Fibroblast of lung (primary cell): ENCODE measurements at regions not wholly inside any gene's neighbourhood (a gene's known extent, or its start where the extent isn't known, plus 50 kb on each side); places are given as distances from the start of the nearest gene placed in this dataset.

Experiments
- DNase-seq, 2 donors: peaks; one replicate each; pipeline versions ENCODE4 v3.0.0 to v3.0.0-alpha.2; 2010; ENCODE audit warnings: low read depth in 2 of 2
- H2AFZ ChIP-seq: 2 replicates; pipeline ENCODE4 v1.5.1; 2012; ENCODE audit warnings: low read length, control low read depth, inconsistent platforms
- H3K27ac ChIP-seq: 2 replicates; pipeline ENCODE4 v1.5.1; 2011; ENCODE audit warnings: low read length, control low read depth; ENCODE audit not compliant: insufficient read depth
- H3K27me3 ChIP-seq: 2 replicates; pipeline ENCODE4 v1.5.1; 2011; ENCODE audit warnings: mild to moderate bottlenecking, low read length; ENCODE audit not compliant: control insufficient read depth, insufficient read depth
- H3K36me3 ChIP-seq: 2 replicates; pipeline ENCODE4 v1.5.1; 2011; ENCODE audit warnings: low read length; ENCODE audit not compliant: control insufficient read depth, insufficient read depth
- H3K4me1 ChIP-seq: 2 replicates; pipeline ENCODE4 v1.5.1; 2011; ENCODE audit warnings: low read length; ENCODE audit not compliant: control insufficient read depth, insufficient read depth; ENCODE audit errors: extremely low read depth
- H3K4me2 ChIP-seq: 2 replicates; pipeline ENCODE4 v1.5.1; 2011; ENCODE audit warnings: low read length, control low read depth; ENCODE audit not compliant: insufficient read depth; ENCODE audit errors: extremely low read depth
- H3K4me3 ChIP-seq, 4 experiments: fragments of 200-600 bp in 1 of 4; sonication (generic) in 1 of 4; replicated peaks in 1 of 4; 2 replicates each; pipeline ENCODE4 v1.5.1; 2011 to 2016; ENCODE audit warnings: low read length in 4 of 4, low read depth in 3 of 4, mild to moderate bottlenecking in 3 of 4, control low read depth in 2 of 4, inconsistent platforms in 1 of 4, mixed read lengths in 1 of 4; ENCODE audit not compliant: insufficient read depth in 1 of 4; ENCODE audit errors: control extremely low read depth in 1 of 4
- H3K79me2 ChIP-seq: 2 replicates; pipeline ENCODE4 v1.5.1; 2012; ENCODE audit warnings: mild to moderate bottlenecking, low read length, inconsistent platforms; ENCODE audit not compliant: control insufficient read depth, insufficient read depth
- H3K9ac ChIP-seq: 2 replicates; pipeline ENCODE4 v1.5.1; 2011; ENCODE audit warnings: mild to moderate bottlenecking, low read length, control low read depth; ENCODE audit not compliant: insufficient read depth
- H3K9me3 ChIP-seq: 2 replicates; pipeline ENCODE4 v1.5.1; 2012; ENCODE audit warnings: low read depth, low read length; ENCODE audit not compliant: control insufficient read depth, insufficient read depth
- H4K20me1 ChIP-seq: 2 replicates; pipeline ENCODE4 v1.5.1; 2011; ENCODE audit warnings: low read length; ENCODE audit not compliant: control insufficient read depth, insufficient read depth; ENCODE audit errors: extremely low read depth
- EZH2 ChIP-seq: IDR thresholded peaks from 2 replicates; pipeline ENCODE4 v1.5.1; 2012; ENCODE audit warnings: low read length, control low read depth, mild to moderate bottlenecking; ENCODE audit errors: missing control alignments
- TF ChIP-seq, protein P1 (sequence below), 2 donors: IDR thresholded peaks in 1 of 2; conservative IDR thresholded peaks in 1 of 2; 1 replicate in 1 of 2; 2 replicates in 1 of 2; pipeline ENCODE4 v1.5.1; 2011 to 2012; ENCODE audit warnings: low read length in 2 of 2, control low read depth in 1 of 2, inconsistent platforms in 1 of 2, low read depth in 1 of 2, mild to moderate bottlenecking in 1 of 2

DNA sequence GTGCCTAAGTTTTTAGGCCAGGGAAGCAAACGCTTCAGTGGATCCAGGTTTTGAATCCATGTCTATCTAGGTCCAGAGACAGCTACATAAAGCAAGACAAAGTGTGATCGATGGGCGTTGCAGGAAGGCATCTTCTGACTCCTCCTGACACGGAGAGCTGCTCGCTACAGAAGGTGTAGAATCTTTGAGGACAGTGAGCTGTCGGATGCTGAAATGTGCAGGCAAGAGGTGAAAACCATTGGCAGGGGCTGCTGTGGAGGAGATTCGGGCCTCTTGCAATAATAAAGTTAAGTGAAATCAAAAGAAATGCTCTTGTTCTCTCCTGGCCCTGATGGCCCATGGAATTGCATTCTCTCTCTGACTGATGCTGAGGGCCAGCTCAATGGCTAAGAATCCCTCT lies 336.2 kb downstream of the CYRIA start:
- no peak overlapping the region for H3K9ac ChIP-seq
- no peaks in the 10 kb centered on the region for H3K4me1 ChIP-seq
- H3K79me2 ChIP-seq, result no peaks in the 10 kb centered on the region
- H3K9me3 ChIP-seq, result no peaks in the 10 kb centered on the region
- DNase-seq, result no peak
- no peak overlapping the region for H3K27ac ChIP-seq
- TF ChIP-seq, protein P1, sequence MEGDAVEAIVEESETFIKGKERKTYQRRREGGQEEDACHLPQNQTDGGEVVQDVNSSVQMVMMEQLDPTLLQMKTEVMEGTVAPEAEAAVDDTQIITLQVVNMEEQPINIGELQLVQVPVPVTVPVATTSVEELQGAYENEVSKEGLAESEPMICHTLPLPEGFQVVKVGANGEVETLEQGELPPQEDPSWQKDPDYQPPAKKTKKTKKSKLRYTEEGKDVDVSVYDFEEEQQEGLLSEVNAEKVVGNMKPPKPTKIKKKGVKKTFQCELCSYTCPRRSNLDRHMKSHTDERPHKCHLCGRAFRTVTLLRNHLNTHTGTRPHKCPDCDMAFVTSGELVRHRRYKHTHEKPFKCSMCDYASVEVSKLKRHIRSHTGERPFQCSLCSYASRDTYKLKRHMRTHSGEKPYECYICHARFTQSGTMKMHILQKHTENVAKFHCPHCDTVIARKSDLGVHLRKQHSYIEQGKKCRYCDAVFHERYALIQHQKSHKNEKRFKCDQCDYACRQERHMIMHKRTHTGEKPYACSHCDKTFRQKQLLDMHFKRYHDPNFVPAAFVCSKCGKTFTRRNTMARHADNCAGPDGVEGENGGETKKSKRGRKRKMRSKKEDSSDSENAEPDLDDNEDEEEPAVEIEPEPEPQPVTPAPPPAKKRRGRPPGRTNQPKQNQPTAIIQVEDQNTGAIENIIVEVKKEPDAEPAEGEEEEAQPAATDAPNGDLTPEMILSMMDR (conservative IDR thresholded peaks at IDR 0.05 in 1 of 2, IDR thresholded peaks at IDR 0.05 in 1 of 2; ENCODE audit: low read depth in 1 of 2, low read length in 2 of 2), result no peak
- TF ChIP-seq EZH2, result no peak
- no peak overlapping the region for H2AFZ ChIP-seq
- H3K4me3 ChIP-seq, result no peak overlapping the region
- H3K36me3 ChIP-seq, result no peaks in the 10 kb centered on the region
- no peaks in the 10 kb centered on the region for H3K27me3 ChIP-seq
- no peak overlapping the region for H3K4me2 ChIP-seq
- no peaks in the 10 kb centered on the region for H4K20me1 ChIP-seq

DNA sequence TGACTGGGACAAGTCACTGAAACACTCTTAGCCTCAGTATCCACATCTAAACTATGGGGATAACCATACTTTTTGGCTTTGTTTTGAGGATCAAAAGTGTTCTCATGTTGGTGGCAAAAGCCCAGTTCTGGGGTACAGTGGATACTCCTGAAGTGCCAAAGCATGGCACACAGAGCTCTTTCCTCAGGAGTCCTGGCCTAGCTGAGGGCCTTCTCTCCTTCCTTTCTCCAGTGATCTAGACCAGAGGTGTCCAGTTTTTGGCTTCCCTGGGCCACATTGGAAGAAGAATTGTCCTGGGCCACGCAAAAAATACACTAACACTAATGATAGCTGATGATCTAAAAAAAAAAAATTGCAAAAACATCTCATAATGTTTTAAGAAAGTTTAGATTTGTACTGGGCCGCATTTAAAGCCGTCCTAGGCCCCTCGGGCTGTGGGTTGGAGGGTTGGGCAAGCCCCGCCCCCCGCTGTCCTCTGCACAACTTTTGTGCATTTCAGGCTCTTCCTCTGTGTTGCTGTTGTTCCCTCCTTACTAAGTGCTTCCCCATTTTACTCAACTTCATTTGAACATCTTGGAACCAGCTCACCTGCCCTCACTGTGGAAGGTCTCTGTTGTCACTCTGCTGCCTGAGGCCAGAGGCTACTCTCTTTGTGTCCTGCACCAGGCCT lies 337.0 kb downstream of the CYRIA start:
- no peaks in the 10 kb centered on the region for H3K9me3 ChIP-seq
- DNase-seq, result no peak
- no peak overlapping the region for H3K9ac ChIP-seq
- H4K20me1 ChIP-seq, result no peaks in the 10 kb centered on the region
- H3K79me2 ChIP-seq, result no peaks in the 10 kb centered on the region
- H3K4me2 ChIP-seq, result no peak overlapping the region
- TF ChIP-seq EZH2, result no peak
- TF ChIP-seq, protein P1 (conservative IDR thresholded peaks at IDR 0.05 in 1 of 2, IDR thresholded peaks at IDR 0.05 in 1 of 2; ENCODE audit: low read depth in 1 of 2, low read length in 2 of 2), result no peak
- no peaks in the 10 kb centered on the region for H3K4me1 ChIP-seq
- H3K4me3 ChIP-seq, result no peak overlapping the region
- H3K27ac ChIP-seq, result no peak overlapping the region
- H3K27me3 ChIP-seq, result no peaks in the 10 kb centered on the region
- no peaks in the 10 kb centered on the region for H3K36me3 ChIP-seq
- H2AFZ ChIP-seq, result no peak overlapping the region

DNA sequence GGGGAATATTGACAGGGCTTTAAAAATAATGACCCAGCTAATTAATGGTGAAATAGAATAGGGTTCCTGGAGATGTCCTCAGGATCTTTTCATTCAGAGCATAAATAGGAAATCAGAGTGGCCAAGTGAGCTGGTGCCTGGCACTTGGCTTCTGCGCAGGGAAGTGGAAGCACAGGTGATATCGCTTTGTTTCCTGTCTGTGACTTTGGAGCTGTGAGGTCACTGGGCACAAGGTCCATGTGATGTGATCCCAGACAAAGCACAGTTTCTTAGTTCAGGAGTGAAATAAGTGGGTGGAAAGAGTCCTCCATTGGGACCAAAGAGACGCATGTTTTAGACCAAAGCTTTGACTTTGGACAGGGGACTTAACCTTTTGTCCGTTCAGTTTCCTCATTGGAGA lies 338.3 kb downstream of the CYRIA start:
- no peaks in the 10 kb centered on the region for H3K4me1 ChIP-seq
- H3K27me3 ChIP-seq, result no peaks in the 10 kb centered on the region
- H3K9ac ChIP-seq, result no peak overlapping the region
- H3K4me2 ChIP-seq, result no peak overlapping the region
- no peaks in the 10 kb centered on the region for H3K9me3 ChIP-seq
- DNase-seq, result no peak
- no peak overlapping the region for H2AFZ ChIP-seq
- no peak overlapping the region for H3K27ac ChIP-seq
- H3K4me3 ChIP-seq, result no peak overlapping the region
- TF ChIP-seq, protein P1 (conservative IDR thresholded peaks at IDR 0.05 in 1 of 2, IDR thresholded peaks at IDR 0.05 in 1 of 2; ENCODE audit: low read depth in 1 of 2, low read length in 2 of 2), result no peak
- TF ChIP-seq EZH2, result no peak
- no peaks in the 10 kb centered on the region for H3K79me2 ChIP-seq
- H4K20me1 ChIP-seq, result no peaks in the 10 kb centered on the region
- H3K36me3 ChIP-seq, result no peaks in the 10 kb centered on the region
